HG02870 (cell line): ENCODE measurements at regions not wholly inside any gene's neighbourhood (a gene's known extent, or its start where the extent isn't known, plus 50 kb on each side); places are given as distances from the start of the nearest gene placed in this dataset.

Experiments used
- ATAC-seq: cut with Tn5 transposase; IDR thresholded peaks from one replicate; pipeline ENCODE4 v1.9.1; 2021; ENCODE audit warnings: mild to moderate bottlenecking, moderate library complexity; ENCODE audit not compliant: unreplicated experiment

GRCh38 chr4:63528256-63528991 is 880.8 kb downstream of the TECRL start:
- no peak for ATAC-seq

- no peak for ATAC-seq
Measured at GRCh38 chr4:63526251-63526650, 883.0 kb downstream of the TECRL start.

GRCh38 chr4:63524764-63525163 is 884.5 kb downstream of the TECRL start:
- ATAC-seq = no peak

- ATAC-seq = no peak
Measured at GRCh38 chr4:63505714-63506460, 903.4 kb downstream of the TECRL start.

GRCh38 chr4:63493265-63493664 is 916.0 kb downstream of the TECRL start:
- ATAC-seq = no peak

- no peak for ATAC-seq
Measured at GRCh38 chr4:63492515-63492914, 916.7 kb downstream of the TECRL start.

GRCh38 chr4:63464393-63464792 is 944.9 kb downstream of the TECRL start:
- no peak for ATAC-seq

GRCh38 chr4:63460075-63460474 is 949.2 kb downstream of the TECRL start:
- ATAC-seq = no peak

GRCh38 chr4:63459329-63459728 is 949.9 kb downstream of the TECRL start:
- ATAC-seq = no peak

- no peak for ATAC-seq
Measured at GRCh38 chr4:63458010-63458409, 951.2 kb downstream of the TECRL start.

GRCh38 chr4:63440236-63440635 is 969.0 kb downstream of the TECRL start:
- no peak for ATAC-seq

GRCh38 chr4:63430105-63430504 is 979.1 kb downstream of the TECRL start:
- ATAC-seq = no peak

GRCh38 chr4:63396269-63396668 is 1013.0 kb downstream of the TECRL start:
- ATAC-seq = no peak

GRCh38 chr4:63393544-63393943 is 1015.7 kb downstream of the TECRL start:
- ATAC-seq = no peak

- ATAC-seq = no peak
Measured at GRCh38 chr4:63379750-63380522, 1029.3 kb downstream of the TECRL start.

GRCh38 chr4:63371001-63371400 is 1038.2 kb downstream of the TECRL start:
- ATAC-seq = no peak

- ATAC-seq = no peak
Measured at GRCh38 chr4:63361628-63362027, 1047.6 kb downstream of the TECRL start.

GRCh38 chr4:63361066-63361465 is 1048.2 kb downstream of the TECRL start:
- no peak for ATAC-seq

GRCh38 chr4:63349674-63350025 is 1059.6 kb downstream of the TECRL start:
- ATAC-seq = no peak

GRCh38 chr4:63348735-63349673 is 1060.2 kb downstream of the TECRL start:
- ATAC-seq = no peak

GRCh38 chr4:63325140-63325539 is 1084.1 kb downstream of the TECRL start:
- no peak for ATAC-seq
